SIG-M5 treated with dmso at 0.1 percent for 504 hours (cell line): ENCODE measurements at regions not wholly inside any gene's neighbourhood (a gene's known extent, or its start where the extent isn't known, plus 50 kb on each side); places are given as distances from the start of the nearest gene placed in this dataset.

Experiments
- DNase-seq: peaks from one replicate; lab custom pipeline; 2025; ENCODE audit not compliant: unreplicated experiment; lab: John Stamatoyannopoulos, UW

DNA sequence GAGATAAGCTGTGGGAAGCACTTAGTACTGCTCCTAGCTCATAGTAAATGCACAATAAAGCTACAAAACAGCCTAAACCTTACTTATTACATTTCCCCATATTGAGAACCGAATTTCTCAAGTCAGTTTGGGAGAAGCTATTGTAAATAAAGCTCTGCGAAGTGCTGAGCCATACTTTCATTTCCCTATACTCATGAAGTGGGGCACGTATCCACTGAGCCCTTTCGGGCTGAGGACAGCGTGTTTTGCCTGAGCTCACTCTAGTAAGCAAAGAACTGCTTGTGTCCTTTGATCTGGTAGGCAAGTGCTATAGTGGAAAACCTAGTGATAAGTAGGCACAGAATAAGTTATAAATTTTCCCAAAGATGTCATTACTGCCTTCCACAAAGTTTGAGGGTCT lies 165.0 kb downstream of the RSL24D1 start:
- no peak for DNase-seq

DNA sequence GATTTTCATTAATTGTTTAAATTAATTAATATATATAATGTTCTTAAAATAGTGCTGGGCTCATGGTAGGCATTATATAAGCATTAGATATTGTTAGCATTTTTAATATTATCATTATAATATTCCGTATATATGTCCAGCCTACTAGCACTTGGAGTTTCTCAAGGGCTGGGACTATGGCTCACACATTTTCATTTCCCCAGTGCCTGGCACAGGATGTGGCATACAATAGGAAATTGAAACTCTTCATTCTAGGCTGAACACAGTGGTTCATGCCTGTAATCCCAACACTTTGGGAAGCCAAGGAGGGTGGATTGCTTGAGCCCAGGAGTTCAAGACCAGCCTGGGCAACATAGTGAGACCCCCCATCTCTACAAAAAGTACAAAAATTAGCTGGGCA lies 170.4 kb downstream of the RSL24D1 start:
- no peak for DNase-seq

DNA sequence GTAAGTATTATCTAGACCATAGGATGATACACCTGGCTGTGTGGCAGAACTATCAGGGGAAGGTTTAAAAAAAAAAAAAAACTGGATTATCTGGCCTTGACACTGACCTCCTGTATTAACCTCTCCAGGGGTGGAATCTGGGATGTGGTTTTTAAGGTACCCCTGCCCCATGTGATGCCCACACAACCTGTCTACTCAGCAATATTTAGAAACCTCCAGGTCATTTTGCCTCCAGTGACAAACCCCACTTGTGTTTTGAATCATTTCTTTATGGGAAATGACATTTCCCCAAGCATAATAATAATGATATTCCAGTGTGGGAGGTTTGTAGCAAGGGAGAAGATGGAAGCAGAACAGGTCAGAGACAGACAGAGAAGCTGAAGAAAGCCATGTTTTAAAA lies 179.1 kb downstream of the RSL24D1 start:
- DNase-seq: no peak

DNA sequence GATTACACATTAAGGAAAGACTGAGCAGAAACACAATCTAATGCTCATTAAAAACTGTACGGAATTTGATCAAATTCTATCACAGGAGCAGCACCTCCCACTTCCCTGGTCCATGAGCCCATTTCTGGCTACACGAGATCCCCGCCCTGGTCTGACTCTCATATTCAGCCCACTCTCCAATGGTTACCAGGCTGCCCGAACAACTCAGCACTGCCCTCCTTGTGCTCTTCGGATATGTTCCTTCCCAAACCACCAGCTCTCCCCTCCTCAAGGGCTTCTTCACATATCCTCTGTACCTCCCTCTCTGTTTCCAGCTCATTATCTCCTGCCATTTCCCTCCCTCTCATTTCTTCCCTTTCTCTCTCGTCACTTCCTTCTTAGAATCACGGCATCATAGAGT lies 180.5 kb downstream of the RSL24D1 start:
- no peak for DNase-seq

DNA sequence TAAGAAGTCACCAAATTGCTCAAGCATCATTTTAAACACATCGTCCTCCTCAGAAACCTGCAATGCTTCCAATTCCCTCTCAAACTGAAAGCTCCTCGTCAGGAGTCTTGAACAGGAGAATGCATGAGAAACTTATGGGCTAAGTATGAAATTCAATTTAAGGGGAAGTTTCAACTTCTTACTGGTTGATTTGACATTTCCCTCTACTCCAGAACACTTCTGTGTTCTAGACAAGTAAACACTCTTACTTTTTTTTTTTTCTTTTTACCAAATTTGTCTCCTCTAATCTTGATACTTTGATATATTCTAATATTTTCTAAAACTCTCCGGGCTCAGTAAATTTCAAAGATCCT lies 181.7 kb downstream of the RSL24D1 start:
- DNase-seq: no peak

DNA sequence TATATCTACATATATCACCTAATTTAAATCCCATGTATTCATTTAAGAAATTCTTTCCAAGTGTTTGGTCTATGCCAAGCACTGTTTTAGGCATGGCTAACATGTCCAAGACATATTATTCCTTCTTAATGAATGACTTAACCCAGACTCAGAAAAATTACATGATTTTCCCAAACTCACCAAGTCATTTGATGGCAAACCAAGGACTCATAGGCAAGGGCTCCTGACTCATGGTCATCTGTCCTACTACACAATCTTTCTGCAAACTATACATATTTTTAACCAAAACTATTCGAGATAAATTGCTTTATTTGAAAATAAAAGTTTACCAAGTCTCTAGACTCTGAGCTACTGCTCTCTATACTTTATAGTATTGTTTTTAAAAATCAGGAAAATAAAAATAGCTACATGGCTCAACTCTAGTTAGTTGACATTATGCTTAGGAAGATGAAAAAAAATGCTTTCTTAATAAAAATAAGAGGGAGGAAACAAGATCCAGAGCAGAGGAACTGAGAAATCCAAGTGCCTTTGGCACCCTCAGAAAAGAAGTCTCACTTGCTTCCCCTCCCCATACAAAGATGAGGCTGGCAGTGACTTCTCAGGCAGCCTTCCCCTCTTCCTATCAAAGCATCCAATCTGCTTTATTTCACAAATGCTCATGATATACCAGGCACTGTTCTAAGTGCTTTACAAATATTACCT lies 182.2 kb downstream of the RSL24D1 start:
- no peak for DNase-seq

DNA sequence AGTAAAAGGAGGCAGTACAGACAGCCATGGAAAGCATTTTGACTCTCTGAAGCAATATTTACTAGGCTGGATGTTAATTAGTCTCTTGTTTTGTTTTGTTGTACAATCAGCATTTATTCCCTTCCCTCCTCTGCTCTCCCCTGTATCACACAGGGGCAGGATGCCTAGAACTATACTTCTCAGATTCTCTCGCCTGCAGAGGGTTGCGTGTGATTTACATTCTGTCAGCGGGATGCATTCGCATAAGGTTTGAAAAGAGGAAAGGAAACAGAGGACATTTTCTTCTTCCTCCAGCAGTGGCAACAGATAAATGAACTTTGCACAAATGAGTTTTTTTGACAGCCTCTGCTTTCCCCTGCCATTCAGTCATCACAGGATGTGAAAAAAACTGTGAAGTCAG lies 188.3 kb downstream of the RSL24D1 start:
- DNase-seq: no peak

DNA sequence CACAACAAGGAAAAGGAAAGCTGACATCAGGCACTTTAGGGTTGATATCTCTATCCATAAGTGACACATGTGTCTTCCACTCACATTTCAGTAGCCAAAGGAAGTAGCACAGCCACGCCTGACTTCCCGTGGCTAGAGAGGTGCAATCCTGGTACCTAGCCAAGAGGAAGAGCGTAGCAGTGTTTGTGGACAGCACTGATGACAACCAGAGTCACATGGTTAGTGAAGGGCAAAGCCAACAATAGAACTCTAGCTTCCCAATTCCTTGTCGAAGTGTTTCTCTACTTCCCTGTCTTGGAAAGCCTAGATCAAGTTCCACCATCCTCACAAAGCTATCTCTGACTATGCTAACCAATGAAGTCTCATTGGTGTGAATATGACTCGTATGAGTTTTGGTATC lies 189.2 kb downstream of the RSL24D1 start:
- no peak for DNase-seq

DNA sequence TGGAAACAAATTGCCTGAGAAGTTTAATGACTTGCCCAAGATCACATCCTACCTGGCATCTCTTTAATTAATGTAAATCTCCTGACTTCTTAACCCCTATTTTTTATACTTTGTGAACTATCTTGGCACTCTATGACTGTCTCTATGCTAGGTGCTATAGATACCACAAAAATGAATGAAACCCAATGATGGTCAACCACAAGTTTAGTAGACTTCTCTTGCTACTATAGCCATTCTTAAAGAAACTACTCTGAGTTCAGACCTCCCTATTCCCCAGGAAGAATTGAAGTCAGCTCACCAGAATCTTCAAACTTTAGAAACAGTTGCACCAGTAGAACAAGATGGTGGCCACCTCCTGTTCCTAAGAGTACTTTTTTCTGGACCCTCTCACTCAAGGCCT lies 191.1 kb downstream of the RSL24D1 start:
- no peak for DNase-seq

DNA sequence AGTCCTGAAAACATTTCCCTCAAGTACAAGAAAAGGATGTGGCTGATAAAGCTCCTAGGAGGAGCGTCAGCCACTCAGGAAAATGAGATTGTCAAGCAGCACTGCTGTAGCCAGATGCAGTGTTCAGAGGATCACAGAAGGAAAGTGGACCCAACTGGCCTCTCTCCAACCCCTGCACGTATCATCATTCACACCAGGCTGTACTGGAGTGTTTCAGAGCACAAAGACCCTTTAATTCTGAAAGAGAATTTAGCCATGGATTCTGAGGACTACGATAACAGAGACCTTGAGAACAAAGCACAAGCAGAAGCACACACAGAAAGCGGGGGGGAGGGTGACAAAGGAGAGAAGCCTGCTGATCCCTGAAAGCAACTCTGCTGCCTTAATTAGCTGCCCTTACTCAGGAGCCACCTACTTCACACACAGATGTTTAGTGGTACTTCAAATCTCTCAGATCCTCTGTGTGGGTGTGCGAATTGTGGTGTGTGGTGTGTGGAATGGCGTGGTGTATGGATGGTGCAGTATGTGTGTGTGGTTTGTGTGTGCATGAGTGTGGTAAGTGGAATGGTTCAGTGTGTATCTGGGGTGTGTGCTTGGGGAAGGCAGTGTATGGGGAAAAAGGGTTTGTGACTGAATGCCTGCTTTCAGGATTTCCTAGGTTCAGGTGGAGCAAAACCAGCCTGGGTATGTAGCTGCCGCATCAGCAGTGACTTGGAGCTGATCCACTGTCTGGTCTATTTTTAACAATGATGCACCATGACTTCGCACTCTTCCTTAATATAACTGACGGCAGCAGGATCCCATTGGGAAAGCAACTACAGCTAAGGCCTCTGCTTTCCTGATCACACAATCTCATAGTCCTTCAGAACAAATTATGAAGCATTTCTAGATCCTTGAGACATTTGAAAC lies 192.5 kb downstream of the RSL24D1 start:
- DNase-seq: no peak

DNA sequence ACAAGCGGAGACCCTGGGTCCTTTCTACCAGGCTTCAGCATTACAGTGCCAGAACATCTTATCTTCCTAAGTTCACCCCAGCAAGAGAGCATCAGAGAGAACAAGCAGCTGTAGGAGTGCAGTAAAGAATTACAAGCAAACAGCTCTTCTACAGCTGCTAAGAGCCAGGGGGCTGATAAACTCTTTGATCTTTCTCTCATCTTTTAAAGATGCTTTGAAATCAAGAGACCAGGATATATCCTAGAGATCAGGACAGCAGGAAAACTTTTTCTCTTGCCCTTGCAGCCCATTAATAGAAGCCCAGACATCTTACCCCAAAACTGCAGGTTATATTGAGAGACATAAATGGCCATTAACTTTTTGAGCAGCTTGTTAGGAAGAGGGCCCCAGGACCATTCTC lies 198.1 kb downstream of the RSL24D1 start:
- DNase-seq: no peak

DNA sequence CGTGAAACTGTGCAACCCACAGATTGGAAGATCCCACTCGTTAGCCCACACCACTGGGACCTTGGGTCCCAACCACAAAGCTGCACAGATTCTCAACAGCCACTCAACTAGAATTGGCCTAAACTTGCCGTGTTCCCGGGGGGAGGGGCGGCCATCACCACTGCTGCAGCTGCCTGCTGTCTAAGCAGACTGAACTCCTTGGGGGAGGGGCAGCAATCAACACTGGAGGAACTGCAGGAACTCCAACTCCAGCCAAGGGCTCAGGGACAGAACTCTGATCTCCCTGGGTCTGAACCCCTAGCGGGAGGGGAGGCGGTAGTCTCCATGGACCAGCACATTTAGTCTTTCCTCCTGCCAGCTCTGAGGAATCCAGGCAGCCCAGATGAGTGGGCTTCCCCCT lies 205.9 kb downstream of the RSL24D1 start:
- no peak for DNase-seq

DNA sequence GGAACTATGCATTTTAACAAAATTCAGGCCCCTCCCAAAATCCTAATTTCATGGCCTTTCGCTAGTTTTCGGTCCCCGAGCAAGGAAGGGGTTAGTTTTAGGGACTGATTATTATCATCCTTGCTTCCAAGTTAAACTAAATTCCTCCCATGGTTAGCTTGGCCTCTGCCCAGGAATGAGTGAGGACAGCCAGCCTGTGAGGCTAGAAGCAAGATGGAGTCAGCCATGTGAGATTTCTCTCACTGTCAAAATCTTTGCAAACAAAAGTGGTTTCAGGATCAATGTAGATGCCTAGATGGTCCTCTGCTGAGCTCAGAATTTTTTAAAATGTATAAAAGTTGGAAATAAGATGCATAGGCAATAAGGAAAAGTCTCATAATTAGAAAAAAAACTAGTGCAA lies 208.9 kb downstream of the RSL24D1 start:
- DNase-seq: no peak

DNA sequence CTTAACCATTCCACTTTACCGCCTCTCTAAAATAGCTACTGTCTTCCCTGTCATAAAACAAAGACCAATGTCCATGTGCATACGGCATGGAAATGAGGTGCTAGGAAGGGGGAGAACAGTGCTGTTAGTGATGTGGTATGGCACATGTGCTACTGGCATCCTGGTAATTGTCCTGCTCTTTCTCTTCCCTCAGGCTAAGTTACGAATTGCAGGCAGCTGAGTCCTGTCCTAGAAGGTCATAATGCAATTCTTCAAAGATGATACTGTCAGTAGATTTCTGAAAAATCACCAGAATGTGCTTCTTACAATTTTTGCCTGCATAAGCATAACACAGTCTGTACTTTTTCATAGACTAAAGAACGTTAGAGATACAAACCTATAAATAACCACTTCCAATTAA lies 216.8 kb downstream of the RSL24D1 start:
- DNase-seq: no peak

DNA sequence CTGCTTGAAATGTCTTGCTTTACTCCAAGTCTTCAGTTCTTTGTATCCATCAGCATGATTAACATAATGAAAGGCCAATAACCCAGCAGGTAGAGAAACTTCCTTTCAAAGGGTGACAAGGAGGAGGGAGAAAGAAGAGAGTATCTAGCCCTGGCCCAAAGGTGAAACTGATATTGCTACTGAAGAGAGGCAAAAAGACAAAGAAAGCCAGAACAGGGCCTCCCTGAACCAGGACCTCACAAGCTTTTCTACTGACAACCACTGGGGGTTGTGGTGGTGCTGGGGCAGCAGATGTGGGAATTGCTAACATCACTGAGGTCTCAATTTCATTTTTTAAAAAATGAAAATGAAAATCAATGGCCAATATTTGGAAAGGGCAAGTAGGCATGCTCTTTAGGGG lies 234.1 kb downstream of the RSL24D1 start:
- no peak for DNase-seq

DNA sequence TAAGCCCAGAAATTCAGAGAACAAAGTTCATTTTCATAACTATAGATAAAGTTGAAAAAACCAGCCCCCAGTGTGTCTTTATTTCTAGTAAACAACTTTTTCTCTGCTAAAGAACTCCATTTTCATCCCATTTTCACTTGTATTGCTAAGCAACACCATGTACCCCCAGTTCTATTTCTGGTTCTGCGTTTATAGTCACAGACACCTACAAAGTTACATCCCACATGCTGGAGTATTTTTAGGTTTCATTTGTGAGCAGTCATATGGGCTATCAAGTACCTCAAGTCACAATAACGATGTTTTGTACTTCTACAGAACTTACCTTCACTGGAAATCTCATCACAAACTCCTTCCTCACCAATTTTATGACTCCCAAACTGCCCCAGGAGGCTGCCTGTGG lies 236.5 kb downstream of the RSL24D1 start:
- no peak for DNase-seq

DNA sequence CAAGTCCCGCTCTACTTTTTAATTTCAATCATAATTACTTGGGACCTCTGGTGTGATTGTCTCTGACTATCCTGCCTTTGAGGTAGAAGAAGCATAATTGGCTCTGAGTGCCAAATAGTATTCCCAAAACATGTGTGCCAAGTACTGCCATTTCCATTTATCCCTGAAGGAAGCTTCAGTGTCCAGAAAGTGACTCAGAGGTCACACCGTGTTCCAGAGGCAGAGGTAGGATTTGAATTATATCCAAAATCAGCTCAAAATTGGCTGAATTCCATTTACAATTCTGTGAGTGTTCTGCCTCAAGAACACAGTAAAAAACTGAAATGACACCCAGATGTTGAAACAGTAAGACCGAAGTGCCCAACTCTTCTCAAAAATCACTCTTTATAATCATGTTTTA lies 255.3 kb downstream of the RSL24D1 start:
- no peak for DNase-seq

DNA sequence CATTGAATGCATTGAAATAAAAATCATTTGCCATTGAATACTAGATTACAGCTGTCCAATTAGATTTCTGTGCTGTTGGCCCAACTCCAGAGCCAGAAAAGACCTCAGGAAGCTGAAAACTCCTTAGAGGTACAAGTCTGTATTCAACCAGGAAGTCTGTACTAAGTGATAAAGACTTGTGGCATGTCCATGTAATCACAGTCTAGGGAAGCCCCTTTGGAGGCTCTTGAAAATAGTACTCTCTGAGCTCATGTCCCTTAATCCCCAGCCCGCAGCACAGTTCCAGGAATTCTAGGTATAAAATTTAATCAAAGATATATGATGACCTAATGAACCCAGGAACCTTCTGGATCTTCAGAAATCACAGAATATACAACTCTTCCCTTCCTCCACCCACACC lies 279.4 kb downstream of the RSL24D1 start:
- no peak for DNase-seq

DNA sequence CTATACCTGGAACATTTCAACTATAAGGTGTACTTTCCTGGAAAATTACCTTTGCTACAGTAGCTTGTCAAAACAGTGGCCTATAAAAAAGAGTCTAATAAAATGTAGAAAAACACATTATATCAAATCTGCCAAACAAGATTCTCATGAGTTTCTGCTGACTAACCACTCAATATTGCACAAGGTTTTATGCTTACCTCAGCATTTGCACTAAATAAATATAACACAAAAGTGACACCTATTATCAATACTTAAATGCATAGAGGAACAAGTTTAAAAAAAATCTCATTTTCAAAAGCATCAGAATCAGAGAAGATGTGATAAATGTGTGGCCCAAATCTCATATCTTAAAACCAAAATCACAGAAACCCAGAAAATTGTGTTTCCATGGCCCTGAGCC lies 281.4 kb downstream of the RSL24D1 start:
- DNase-seq: no peak

DNA sequence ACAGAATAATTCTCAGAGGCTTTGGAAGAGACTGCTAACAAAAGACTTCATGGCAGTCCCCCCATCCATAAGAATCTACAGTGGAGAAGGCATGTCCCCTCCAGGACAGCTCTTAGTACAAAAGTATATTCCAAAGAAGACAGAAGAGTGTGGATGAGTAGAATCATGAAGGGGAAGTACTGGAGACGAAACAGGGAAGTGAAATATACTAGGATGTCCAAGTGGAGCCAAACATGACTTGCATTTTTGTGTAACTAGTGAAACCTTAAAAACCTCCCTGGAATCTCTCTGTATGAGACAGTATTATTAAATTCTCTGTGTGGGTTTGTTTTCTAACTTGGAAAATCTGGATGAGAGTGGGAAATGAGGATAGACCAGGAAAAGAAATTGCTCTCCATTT lies 312.4 kb downstream of the RSL24D1 start:
- DNase-seq: peak; percentile 65

DNA sequence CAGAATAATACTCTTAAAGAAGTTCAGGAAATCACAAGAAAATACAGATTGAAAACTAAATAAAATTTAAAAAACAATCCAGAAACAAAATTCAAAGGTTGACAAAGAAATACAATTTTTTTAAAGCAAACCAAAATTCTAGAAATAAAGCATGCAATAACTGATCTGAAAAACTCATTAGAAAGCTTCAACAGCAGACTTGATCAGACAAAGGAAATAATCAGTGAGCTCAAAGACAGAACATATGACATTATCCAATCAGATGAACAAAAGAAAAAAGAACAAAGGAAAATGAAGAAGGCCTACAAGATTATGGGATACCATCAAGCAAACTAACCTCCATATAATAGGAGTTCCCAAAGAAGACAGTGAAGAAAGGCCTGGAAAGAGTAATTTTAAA lies 336.8 kb downstream of the RSL24D1 start:
- DNase-seq: no peak

DNA sequence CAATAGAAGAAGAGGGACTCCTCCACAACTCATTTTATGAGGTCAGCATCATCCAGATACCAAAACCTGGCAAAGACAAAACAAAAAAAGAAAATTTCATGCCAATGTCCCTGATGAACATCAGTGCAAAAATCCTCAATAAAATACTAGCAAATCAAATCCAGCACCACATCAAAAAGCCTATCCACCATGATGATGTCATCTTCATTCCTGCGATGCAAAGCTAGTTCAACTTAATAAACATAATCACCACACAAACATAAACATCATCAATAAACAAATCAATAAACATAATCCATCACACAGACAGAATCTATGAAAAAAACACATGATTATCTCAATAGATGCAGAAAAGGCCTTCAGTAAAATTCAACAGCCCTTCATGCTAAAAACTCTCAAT lies 342.1 kb downstream of the RSL24D1 start:
- DNase-seq: no peak

DNA sequence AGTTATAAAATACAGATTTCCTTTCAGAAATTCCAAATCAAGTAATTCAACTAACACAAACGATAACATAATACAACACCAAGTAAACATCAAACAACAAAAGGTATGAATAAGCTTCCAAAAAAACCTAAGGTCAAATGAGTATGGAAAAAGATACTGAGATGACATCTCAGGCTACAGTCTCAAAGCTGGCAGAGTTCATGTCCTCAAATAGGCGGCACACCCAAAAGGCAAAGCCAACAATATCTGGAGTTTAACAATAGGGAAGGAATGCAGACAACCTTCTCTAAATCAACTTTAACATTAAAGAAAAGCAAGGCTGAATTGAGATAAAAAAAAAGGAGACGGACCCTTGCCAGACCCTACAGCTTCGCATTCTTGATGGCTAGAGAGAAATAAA lies 346.6 kb downstream of the RSL24D1 start:
- DNase-seq: no peak
